VCaP (cell line): ENCODE measurements at regions not wholly inside any gene's neighbourhood (a gene's known extent, or its start where the extent isn't known, plus 50 kb on each side); places are given as distances from the start of the nearest gene placed in this dataset.
"Not testable (repeated sequence)": the region's sequence is repeated elsewhere in the genome, so short reads cannot be mapped to it uniquely, and the experiment has no call there.

Source experiments
- H3K27ac ChIP-seq: fragments of 450-650 bp; 2 replicates; pipeline ENCODE4 v1.5.1; 2017
- TF ChIP-seq, protein P1 (sequence below): fragments of 450-650 bp; conservative IDR thresholded peaks from 2 replicates; pipeline ENCODE4 v1.5.1; 2017; ENCODE audit warnings: mild to moderate bottlenecking, moderate library complexity

DNA sequence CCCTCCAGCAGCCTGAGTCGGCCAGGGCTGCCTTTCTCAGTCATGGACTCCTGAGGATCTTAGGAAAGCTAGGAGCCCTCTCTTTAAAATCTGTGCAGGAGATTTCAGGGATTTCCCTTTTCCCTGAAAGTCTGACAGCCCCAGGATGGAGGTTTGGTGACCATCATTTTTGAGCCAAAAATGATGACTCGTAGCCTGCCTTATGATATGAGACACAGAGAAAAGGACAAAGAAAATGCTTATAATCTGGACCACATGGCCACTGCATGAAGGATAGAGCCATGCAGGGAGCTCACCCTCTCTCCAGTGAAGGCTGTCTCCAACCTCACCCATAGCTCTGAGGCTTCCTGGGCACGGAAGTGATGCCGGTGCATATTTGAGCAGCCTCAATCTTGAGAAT lies 106.6 kb upstream of the CHST15 start:
- H3K27ac ChIP-seq: no peak overlapping the region
- TF ChIP-seq, protein P1, sequence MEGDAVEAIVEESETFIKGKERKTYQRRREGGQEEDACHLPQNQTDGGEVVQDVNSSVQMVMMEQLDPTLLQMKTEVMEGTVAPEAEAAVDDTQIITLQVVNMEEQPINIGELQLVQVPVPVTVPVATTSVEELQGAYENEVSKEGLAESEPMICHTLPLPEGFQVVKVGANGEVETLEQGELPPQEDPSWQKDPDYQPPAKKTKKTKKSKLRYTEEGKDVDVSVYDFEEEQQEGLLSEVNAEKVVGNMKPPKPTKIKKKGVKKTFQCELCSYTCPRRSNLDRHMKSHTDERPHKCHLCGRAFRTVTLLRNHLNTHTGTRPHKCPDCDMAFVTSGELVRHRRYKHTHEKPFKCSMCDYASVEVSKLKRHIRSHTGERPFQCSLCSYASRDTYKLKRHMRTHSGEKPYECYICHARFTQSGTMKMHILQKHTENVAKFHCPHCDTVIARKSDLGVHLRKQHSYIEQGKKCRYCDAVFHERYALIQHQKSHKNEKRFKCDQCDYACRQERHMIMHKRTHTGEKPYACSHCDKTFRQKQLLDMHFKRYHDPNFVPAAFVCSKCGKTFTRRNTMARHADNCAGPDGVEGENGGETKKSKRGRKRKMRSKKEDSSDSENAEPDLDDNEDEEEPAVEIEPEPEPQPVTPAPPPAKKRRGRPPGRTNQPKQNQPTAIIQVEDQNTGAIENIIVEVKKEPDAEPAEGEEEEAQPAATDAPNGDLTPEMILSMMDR: no peak

DNA sequence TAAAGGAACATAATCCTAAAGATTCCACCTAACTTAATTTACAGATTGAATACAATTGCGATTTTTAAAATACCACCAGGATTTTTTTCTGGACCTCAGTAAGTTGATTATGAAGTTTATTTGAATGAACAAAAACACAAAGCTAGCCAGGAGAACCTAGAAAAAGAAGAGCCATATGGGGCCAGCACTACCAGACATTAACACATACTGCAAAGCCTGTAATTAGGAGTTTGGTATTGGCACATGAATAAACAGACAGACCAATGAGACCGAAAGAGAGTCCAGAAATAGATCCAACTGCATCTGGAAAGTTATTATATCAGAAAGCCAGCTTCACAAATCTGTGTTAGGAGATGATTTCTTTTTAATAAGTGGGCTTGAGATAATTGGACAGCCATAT lies 105.5 kb upstream of the CHST15 start:
- H3K27ac ChIP-seq: no peak overlapping the region
- TF ChIP-seq, protein P1: no peak

DNA sequence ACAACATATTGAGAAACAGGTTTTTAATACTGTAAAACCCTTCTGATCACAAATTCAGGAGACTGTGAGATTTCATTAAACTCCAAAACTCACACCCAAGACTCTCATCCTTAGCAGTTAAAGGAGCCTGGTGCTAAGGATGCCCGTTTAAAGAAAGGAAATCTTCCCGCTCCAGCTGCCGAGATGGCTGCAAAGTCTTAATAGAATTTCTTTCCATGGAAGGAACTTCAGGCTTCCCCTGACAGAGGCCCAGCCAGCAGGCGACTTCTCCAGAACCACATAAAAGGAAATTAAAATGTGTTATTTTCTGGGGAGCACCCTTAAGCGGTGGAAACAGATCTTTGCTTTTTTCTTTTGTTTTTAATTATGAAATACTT lies 104.7 kb upstream of the CHST15 start:
- no peak overlapping the region for H3K27ac ChIP-seq
- TF ChIP-seq, protein P1: no peak

DNA sequence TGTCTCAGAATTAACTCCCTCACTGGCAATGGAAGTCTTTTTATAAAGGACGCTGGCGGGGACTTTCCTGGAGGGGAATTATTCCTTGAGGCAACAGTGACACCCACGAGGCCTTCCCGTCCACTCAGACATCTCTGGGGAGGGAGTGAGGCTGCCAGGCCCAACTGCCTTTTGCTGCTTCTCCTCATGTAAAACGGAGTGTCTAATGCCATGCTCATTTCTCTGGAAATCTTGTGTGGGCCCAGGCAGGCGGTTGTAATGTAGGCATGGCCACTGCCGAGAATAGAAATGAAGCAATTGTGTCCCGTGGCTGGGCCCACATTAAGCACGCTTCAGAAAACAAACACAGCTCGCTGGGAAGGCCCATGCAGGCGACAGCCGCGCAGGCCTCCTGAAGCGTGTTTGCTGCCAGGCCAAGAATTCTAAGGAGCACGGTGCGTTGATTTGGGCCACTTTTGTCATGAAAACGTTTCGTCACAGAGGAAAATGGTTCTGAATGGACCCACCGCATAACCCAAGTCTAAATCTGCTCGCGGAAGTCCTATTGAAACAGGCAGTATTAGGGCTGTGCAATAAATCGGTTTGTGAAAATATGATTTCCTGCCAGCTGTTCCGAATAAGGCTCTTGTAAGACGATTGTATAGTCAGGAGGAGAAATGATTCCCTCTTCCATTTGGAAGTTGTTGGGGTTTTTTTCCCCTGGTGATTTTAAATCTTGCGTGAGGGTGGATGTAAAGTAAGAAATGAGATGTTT lies 104.2 kb upstream of the CHST15 start:
- TF ChIP-seq, protein P1: no peak
- H3K27ac ChIP-seq: no peak overlapping the region

DNA sequence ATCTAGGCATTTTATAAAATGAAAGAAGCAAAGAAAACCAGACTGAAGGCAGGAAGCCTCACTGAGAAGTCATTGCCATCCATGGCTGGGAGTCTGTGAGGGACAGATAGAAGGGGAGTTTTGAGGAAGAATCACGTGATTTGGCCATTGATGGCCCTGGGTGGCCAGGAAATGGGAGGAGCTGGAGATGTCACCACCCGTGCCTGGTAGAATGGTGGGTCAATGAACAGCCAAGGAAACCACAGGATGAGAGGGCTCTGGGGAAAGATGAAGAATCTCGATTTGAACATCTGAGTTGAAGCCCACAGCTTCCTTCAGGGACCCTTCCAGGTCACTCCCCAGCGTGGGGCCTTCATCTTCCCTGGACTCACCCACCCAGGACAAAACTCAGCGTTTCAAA lies 103.3 kb upstream of the CHST15 start:
- no peak overlapping the region for H3K27ac ChIP-seq
- TF ChIP-seq, protein P1: no peak

DNA sequence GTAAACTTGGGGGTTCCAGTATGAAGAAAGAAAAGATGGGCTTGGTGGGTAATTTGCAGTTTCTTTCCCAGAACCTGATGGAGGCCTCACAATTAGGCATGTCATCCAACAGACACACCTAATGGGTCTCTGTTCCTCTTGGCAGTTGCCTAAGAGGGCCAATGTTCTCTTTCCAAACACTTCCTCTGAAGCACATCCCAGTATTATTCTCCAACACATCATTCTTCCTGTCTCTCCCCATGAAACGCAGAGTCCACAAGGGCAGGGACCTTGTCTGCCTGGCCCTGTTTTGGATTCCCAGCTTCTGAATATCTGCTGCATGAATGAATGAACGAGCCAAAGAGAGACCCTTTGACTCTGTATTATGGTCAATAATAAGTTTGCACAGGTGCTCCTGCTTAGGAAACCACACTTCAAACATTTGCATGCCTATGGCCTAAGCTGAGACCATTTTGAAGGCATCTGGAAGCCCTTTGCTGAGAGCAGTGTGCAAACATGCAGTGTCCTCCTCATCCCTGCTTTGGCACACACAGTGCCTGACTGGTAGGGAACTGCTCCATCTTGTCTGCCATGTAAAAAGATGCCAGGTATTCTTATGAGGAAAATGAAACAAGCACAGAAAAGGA lies 100.9 kb upstream of the CHST15 start:
- H3K27ac ChIP-seq: no peak overlapping the region
- TF ChIP-seq, protein P1: no peak

DNA sequence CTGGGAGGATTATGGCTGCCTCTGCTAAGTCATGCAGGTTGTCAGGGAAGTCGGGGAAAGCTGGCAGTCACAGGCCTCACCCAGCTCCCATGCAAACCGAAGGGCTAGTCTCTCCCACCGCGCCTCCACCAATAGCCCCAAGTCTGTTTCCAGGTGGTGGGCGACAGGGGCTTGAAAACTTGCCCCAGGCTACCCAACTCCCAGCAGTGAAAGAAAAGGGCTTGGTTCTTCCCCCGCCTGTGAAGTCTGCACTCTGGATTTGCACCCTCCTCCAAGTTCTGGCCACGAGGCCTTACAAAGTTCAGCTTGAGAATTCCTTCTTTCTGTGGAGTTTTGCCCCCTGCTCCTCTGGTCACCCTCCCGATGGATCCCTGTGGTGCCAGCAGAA lies 99.9 kb upstream of the CHST15 start:
- TF ChIP-seq, protein P1: no peak
- H3K27ac ChIP-seq: no peak overlapping the region

DNA sequence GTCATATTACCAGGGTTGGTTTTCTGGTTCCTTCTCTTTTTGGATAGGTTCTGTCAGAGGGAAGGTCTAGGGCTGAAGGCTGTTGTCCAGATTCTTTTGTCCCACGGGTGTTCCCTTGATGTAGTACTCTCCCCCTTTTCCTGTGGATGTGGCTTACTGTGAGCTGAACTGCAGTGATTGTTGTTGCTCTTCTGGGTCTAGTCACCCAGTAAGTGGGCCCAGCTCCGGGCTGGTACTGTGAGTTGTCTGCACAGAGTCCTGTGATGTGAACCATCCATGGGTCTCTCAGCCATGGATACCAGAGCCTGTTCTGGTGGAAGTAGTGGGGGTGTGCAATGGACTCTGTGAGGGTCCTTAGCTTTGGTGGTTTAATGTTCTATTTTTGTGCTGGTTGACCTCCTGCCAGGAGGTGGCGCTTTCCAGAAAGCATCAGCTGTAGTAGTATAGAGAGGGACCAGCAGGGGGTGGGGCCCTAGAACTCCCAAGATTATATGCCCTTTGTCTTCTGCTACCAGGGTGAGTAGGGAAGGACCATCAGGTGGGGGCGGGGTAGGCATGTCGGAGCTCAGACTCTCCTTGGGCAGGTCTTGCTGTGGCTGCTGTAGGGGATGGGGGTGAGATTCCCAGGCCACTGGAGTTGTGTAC lies 99.4 kb upstream of the CHST15 start:
- not testable (repeated sequence) for H3K27ac ChIP-seq

DNA sequence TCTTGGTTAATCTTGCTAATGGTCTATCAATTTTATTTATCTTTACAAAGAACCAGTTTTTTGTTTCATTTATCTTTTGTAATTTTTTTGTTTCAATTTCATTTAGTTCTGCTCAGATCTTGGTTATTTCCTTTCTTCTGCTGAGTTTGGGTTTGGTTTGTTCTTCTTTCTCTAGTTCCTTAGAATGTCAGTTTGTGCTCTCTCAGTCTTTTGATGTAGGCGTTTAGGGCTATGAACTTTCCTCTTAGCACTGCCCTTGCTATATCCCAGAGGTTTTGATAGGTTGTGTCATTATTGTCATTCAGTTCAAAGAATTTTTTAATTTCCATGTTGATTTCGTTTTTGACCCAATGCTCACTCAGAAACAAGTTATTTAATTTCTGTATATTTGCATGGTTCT lies 97.1 kb upstream of the CHST15 start:
- H3K27ac ChIP-seq: not testable (repeated sequence)
